ENCODE measurements at regions not wholly inside any gene's neighbourhood (a gene's known extent, or its start where the extent isn't known, plus 50 kb on each side); places are given as distances from the start of the nearest gene placed in this dataset.

- peaks cover 0 to 4% (median 0%) of the 10 kb centered on the region in 3 donors for H3K36me3 ChIP-seq
- no peak for TF ChIP-seq CTCF (IDR thresholded peaks at IDR 0.05)
- no peaks in the 10 kb centered on the region for H3K4me1 ChIP-seq
- peaks cover 0 to 7% (median 0%) of the 10 kb centered on the region in 3 donors for H3K9me3 ChIP-seq
- DNase-seq = no peak
- no peak overlapping the region for H3K4me3 ChIP-seq
- H3K27me3 ChIP-seq = no peaks in the 10 kb centered on the region
- H3K27ac ChIP-seq = no peak overlapping the region
- intact Hi-C loops (cut with DNase I; ENCODE audit: low total_unique reads) = no loop called here
Measured at GRCh38 chr2:186330050-186330449, 156.0 kb upstream of the ZC3H15 start.

DNA sequence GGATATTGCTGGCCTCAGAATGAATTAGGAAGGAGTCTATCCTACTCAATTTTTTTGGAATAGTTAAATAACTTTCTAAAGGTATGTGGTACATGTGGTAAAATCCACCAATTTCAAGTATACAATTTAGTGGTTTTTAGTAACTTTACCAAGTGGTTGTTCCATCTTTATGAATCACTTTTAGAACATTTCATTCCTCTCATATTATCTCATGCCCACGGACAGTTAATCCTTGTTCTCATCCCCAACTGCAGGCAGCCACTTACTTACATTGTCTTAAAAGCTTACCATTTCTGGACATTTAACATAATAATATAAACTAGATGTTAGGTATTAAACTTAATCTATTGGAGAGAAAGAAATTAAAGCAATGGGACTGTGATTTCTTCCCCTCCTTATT is 146.3 kb upstream of the ZC3H15 start:
- H3K4me1 ChIP-seq = no peaks in the 10 kb centered on the region
- H3K4me3 ChIP-seq = no peak overlapping the region
- peaks cover 0 to 11% (median 4%) of the 10 kb centered on the region in 3 donors for H3K36me3 ChIP-seq
- no peak for DNase-seq
- peaks cover 0 to 15% (median 0%) of the 10 kb centered on the region in 3 donors for H3K9me3 ChIP-seq
- no peak for TF ChIP-seq CTCF (IDR thresholded peaks at IDR 0.05)
- no peak overlapping the region for H3K27ac ChIP-seq
- intact Hi-C loops (cut with DNase I; ENCODE audit: low total_unique reads) = no loop called here
- H3K27me3 ChIP-seq = no peaks in the 10 kb centered on the region

- intact Hi-C loops (cut with DNase I; ENCODE audit: low total_unique reads) = no loop called here
- no peak for DNase-seq
- Histone ChIP-seq H3K4me1 (no peaks in the 10 kb centered on the region), H3K36me3 (peaks cover 0 to 11% (median 4%) of the 10 kb centered on the region in 3 donors), H3K9me3 (peaks cover 0 to 15% (median 0%) of the 10 kb centered on the region in 3 donors), H3K27ac (no peak overlapping the region), H3K27me3 (no peaks in the 10 kb centered on the region), H3K4me3 (no peak overlapping the region)
- TF ChIP-seq CTCF (IDR thresholded peaks at IDR 0.05) = no peak
Measured at GRCh38 chr2:186342029-186342428, 144.0 kb upstream of the ZC3H15 start.

DNA sequence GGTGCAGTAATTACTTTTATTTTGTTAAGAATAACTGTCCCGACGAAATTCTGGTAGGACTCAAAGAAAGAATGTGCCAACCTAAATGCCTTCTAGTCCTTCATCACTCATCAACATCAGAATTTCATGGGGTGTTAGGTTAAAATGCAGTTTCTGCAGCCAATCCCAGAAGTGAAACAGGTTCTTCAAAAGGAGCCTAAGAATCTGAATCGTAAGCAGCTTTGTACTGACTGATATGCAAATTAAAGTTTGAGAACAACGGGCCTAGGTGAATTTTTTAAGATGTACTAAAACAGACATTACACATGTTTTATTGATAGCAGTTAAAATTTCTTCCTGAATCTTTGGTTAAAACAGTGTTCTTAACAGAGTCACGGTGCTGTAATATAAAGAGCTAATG is 140.3 kb upstream of the ZC3H15 start:
- no peak overlapping the region for H3K4me3 ChIP-seq
- no peaks in the 10 kb centered on the region for H3K27me3 ChIP-seq
- no peak for DNase-seq
- peaks cover 0 to 11% (median 4%) of the 10 kb centered on the region in 3 donors for H3K36me3 ChIP-seq
- intact Hi-C loops (cut with DNase I; ENCODE audit: low total_unique reads) = no loop called here
- no peaks in the 10 kb centered on the region for H3K9me3 ChIP-seq
- H3K4me1 ChIP-seq = peaks cover 0 to 18% (median 0%) of the 10 kb centered on the region in 4 donors
- TF ChIP-seq CTCF (IDR thresholded peaks at IDR 0.05) = no peak
- no peak overlapping the region for H3K27ac ChIP-seq

DNA sequence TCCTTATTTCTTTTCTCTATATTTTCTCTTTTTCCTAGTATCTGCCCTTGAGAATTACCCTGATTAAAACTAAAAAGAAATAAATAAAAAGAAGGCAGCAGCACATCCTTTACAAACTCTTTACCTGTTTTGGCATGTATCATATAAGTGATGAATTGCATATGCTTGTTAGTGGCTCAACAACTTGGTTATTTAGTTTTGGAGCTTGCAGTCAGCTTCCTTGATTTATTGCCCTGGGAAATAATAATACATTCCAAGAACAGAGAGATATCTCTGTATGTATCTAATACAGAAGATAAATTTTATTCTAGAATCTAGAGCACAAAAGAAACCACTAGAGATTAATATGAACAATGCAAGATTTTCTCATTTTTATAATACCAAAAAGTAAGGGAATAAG is 139.8 kb upstream of the ZC3H15 start:
- no peak for DNase-seq
- Histone ChIP-seq H3K4me1 (peaks cover 0 to 18% (median 0%) of the 10 kb centered on the region in 4 donors), H3K4me3 (no peak overlapping the region), H3K9me3 (no peaks in the 10 kb centered on the region), H3K27ac (no peak overlapping the region), H3K36me3 (peaks cover 0 to 6% (median 4%) of the 10 kb centered on the region in 3 donors), H3K27me3 (no peaks in the 10 kb centered on the region)
- no peak for TF ChIP-seq CTCF (IDR thresholded peaks at IDR 0.05)
- intact Hi-C loops (cut with DNase I; ENCODE audit: low total_unique reads) = no loop called here

GRCh38 chr2:186347472-186347871 is 138.6 kb upstream of the ZC3H15 start:
- DNase-seq = no peak
- no peaks in the 10 kb centered on the region for H3K27me3 ChIP-seq
- H3K9me3 ChIP-seq = no peaks in the 10 kb centered on the region
- TF ChIP-seq CTCF (IDR thresholded peaks at IDR 0.05) = no peak
- H3K36me3 ChIP-seq = peaks cover 0 to 4% (median 0%) of the 10 kb centered on the region in 3 donors
- H3K4me3 ChIP-seq = no peak overlapping the region
- intact Hi-C loops (cut with DNase I; ENCODE audit: low total_unique reads) = no loop called here
- peaks cover 0 to 18% (median 0%) of the 10 kb centered on the region in 4 donors for H3K4me1 ChIP-seq
- H3K27ac ChIP-seq = no peak overlapping the region

Measured in tibial artery (tissue), 4 donors.